Neural cell (in vitro differentiated cells): ENCODE measurements at regions not wholly inside any gene's neighbourhood (a gene's known extent, or its start where the extent isn't known, plus 50 kb on each side); places are given as distances from the start of the nearest gene placed in this dataset.

ENCODE experiments used
- H2AFZ ChIP-seq: fragments of 200-600, 300-800 bp; sonication (generic), shearing (Covaris generic); 2 replicates; pipeline ENCODE4 v1.6.0; 2014; ENCODE audit warnings: low read depth, mild to moderate bottlenecking, antibody characterized with exemption, low read length, moderate library complexity
- H3F3A ChIP-seq: fragments of 200-600 bp; shearing (Covaris generic); 2 replicates; pipeline ENCODE4 v1.6.1; 2016; ENCODE audit warnings: mild to moderate bottlenecking, moderate library complexity, mixed read lengths, antibody characterized with exemption, low read length; ENCODE audit not compliant: insufficient read depth, poor library complexity, severe bottlenecking
- H3K27ac ChIP-seq: fragments of 200-600, 300-800 bp; sonication (generic), shearing (Covaris generic); 2 replicates; pipeline ENCODE4 v1.5.1; 2014; ENCODE audit warnings: mild to moderate bottlenecking, low read length, moderate library complexity
- H3K27me3 ChIP-seq: fragments of 300-800, 200-600 bp; sonication (generic), shearing (Covaris generic); 2 replicates; pipeline ENCODE4 v1.6.0; 2014; ENCODE audit warnings: mild to moderate bottlenecking, low read depth, low read length, moderate library complexity; ENCODE audit not compliant: insufficient read depth
- H3K36me3 ChIP-seq: fragments of 300-800, 200-600 bp; sonication (generic), shearing (Covaris generic); 2 replicates; pipeline ENCODE4 v1.5.1; 2014; ENCODE audit warnings: mild to moderate bottlenecking, antibody characterized with exemption, low read length, moderate library complexity; ENCODE audit not compliant: insufficient read depth
- H3K4me2 ChIP-seq: fragments of 300-800, 200-600 bp; sonication (generic), shearing (Covaris generic); 2 replicates; pipeline ENCODE4 v1.6.0; 2014; ENCODE audit warnings: mild to moderate bottlenecking, low read length
- H3K4me3 ChIP-seq: fragments of 300-800, 200-600 bp; sonication (generic), shearing (Covaris generic); 2 replicates; pipeline ENCODE4 v1.5.1; 2014; ENCODE audit warnings: mild to moderate bottlenecking, low read length, moderate library complexity
- H3K79me2 ChIP-seq: fragments of 200-600 bp; shearing (Covaris generic); replicated peaks from 2 replicates; pipeline ENCODE4 v1.6.0; 2014; ENCODE audit warnings: mild to moderate bottlenecking, low read length, moderate library complexity; ENCODE audit not compliant: insufficient read depth
- H3K9ac ChIP-seq: fragments of 300-800, 200-600 bp; sonication (generic), shearing (Covaris generic); 2 replicates; pipeline ENCODE4 v1.6.1; 2016; ENCODE audit warnings: mild to moderate bottlenecking, low read length, mixed read lengths
- H3K9me2 ChIP-seq: fragments of 200-600 bp; shearing (Covaris generic); 2 replicates; pipeline ENCODE4 v1.6.1; 2016; ENCODE audit warnings: mild to moderate bottlenecking, low read length, mixed read lengths; ENCODE audit not compliant: insufficient read depth
- H3K9me3 ChIP-seq: fragments of 200-600, 300-800 bp; sonication (generic), shearing (Covaris generic); 2 replicates; pipeline ENCODE4 v1.6.1; 2016; ENCODE audit warnings: mild to moderate bottlenecking, mixed run types, low read length, moderate library complexity, mixed read lengths
- H4K20me1 ChIP-seq: fragments of 200-600 bp; shearing (Covaris generic); 2 replicates; pipeline ENCODE4 v1.6.1; 2016; ENCODE audit warnings: mild to moderate bottlenecking, mixed run types; ENCODE audit not compliant: insufficient read depth
- CTCF ChIP-seq: fragments of 450-650 bp; IDR thresholded peaks from 2 replicates; pipeline ENCODE4 v1.5.1; 2014; ENCODE audit warnings: antibody characterized with exemption, mild to moderate bottlenecking, moderate library complexity; ENCODE audit not compliant: poor library complexity, severe bottlenecking
- EP300 ChIP-seq: fragments of 450-650 bp; conservative IDR thresholded peaks from 2 replicates; pipeline ENCODE4 v1.6.1; 2014; ENCODE audit warnings: antibody characterized with exemption, mild to moderate bottlenecking, moderate library complexity; ENCODE audit not compliant: poor library complexity, severe bottlenecking
- EZH2 ChIP-seq: fragments of 200-600, 300-800 bp; shearing (Covaris generic), sonication (generic); IDR thresholded peaks from 2 replicates; pipeline ENCODE4 v1.6.1; 2014; ENCODE audit warnings: antibody characterized with exemption, low read length, borderline replicate concordance, mild to moderate bottlenecking; ENCODE audit not compliant: insufficient read depth, poor library complexity, severe bottlenecking
- MXI1 ChIP-seq: fragments of 450-650 bp; conservative IDR thresholded peaks from 2 replicates; pipeline ENCODE4 v1.6.1; 2014; ENCODE audit warnings: antibody characterized with exemption, mild to moderate bottlenecking; ENCODE audit not compliant: poor library complexity, severe bottlenecking
- POLR2AphosphoS5 ChIP-seq: IDR thresholded peaks from 2 replicates; pipeline ENCODE4 v1.6.1; 2012
- RAD21 ChIP-seq: fragments of 450-650 bp; conservative IDR thresholded peaks from 2 replicates; pipeline ENCODE4 v1.6.1; 2014; ENCODE audit warnings: antibody characterized with exemption, mild to moderate bottlenecking, moderate library complexity
- REST ChIP-seq: IDR thresholded peaks from 2 replicates; pipeline ENCODE4 v1.6.1; 2012; ENCODE audit warnings: borderline replicate concordance
- SMC3 ChIP-seq: fragments of 450-650 bp; conservative IDR thresholded peaks from 2 replicates; pipeline ENCODE4 v1.6.1; 2014; ENCODE audit warnings: antibody characterized with exemption, mild to moderate bottlenecking, moderate library complexity; ENCODE audit not compliant: poor library complexity
- TAF1 ChIP-seq: IDR thresholded peaks from 2 replicates; pipeline ENCODE4 v1.6.1; 2012; ENCODE audit warnings: low read depth

GRCh38 chr5:115382989-115383388 is 86.5 kb upstream of the CCDC112 start:
- Histone ChIP-seq H3K9ac (no peak overlapping the region), H2AFZ (no peak overlapping the region), H3K4me2 (no peak overlapping the region), H3K79me2 (no peaks in the 10 kb centered on the region), H3K27me3 (no peaks in the 10 kb centered on the region), H3K9me2 (no peaks in the 10 kb centered on the region), H3K36me3 (no peaks in the 10 kb centered on the region), H3F3A (no peaks in the 10 kb centered on the region), H3K4me3 (no peak overlapping the region), H4K20me1 (no peaks in the 10 kb centered on the region), H3K9me3 (no peaks in the 10 kb centered on the region), H3K27ac (no peak overlapping the region)
- no peak for TF ChIP-seq REST
- no peak for TF ChIP-seq RAD21
- no peak for TF ChIP-seq EZH2
- TF ChIP-seq SMC3, result no peak
- TF ChIP-seq POLR2AphosphoS5, result no peak
- TF ChIP-seq EP300, result no peak
- TF ChIP-seq TAF1, result no peak
- no peak for TF ChIP-seq CTCF
- TF ChIP-seq MXI1, result no peak

GRCh38 chr5:115381911-115382662 is 85.6 kb upstream of the CCDC112 start:
- no peaks in the 10 kb centered on the region for H3F3A ChIP-seq
- TF ChIP-seq RAD21 (no peak), CTCF (no peak), EP300 (no peak), EZH2 (no peak)
- H3K27ac ChIP-seq, result no peak overlapping the region
- H3K4me2 ChIP-seq, result no peak overlapping the region
- H3K36me3 ChIP-seq, result no peaks in the 10 kb centered on the region
- no peak overlapping the region for H2AFZ ChIP-seq
- H3K27me3 ChIP-seq, result no peaks in the 10 kb centered on the region
- no peaks in the 10 kb centered on the region for H3K79me2 ChIP-seq
- H3K9me3 ChIP-seq, result no peaks in the 10 kb centered on the region
- no peak overlapping the region for H3K9ac ChIP-seq
- H3K4me3 ChIP-seq, result no peak overlapping the region
- no peaks in the 10 kb centered on the region for H4K20me1 ChIP-seq
- H3K9me2 ChIP-seq, result no peaks in the 10 kb centered on the region
